ENCODE measurements at regions not wholly inside any gene's neighbourhood (a gene's known extent, or its start where the extent isn't known, plus 50 kb on each side); places are given as distances from the start of the nearest gene placed in this dataset.

- peak; percentile 80 for TF ChIP-seq ATF2 (tag by site-specific recombination; IDR thresholded peaks at IDR 0.05; ENCODE audit: low read depth)
- TF ChIP-seq ZBTB21 (tag by site-specific recombination; IDR thresholded peaks at IDR 0.05) = peak; percentile 60
- no peak for TF ChIP-seq ZSCAN16 (tag by site-specific recombination; IDR thresholded peaks at IDR 0.05)
Observed at GRCh38 chr20:60895363-60896079, 356.5 kb upstream of the CDH4 start (continued).

GRCh38 chr20:60897976-60898375 is 354.1 kb upstream of the CDH4 start:
- ChIA-PET CTCF (no interaction called here), POLR2A (no interaction called here)
- no peaks in the 10 kb centered on the region for H3K4me1 ChIP-seq (ENCODE audit: control insufficient read depth, insufficient read depth, low read length)
- no peaks in the 10 kb centered on the region for H3K36me3 ChIP-seq (ENCODE audit: control insufficient read depth in 2 of 2, insufficient read depth in 1 of 2, low read length in 2 of 2)
- H3K27ac ChIP-seq (ENCODE audit: extremely low read depth, low read depth, low read length) = no peak overlapping the region
- H3K4me3 ChIP-seq (ENCODE audit: low read depth, low read length) = no peak overlapping the region
- H3K9me3 ChIP-seq (ENCODE audit: control insufficient read depth, insufficient read depth, low read depth, low read length) = no peaks in the 10 kb centered on the region
- TF ChIP-seq ZIC2 (tag by site-specific recombination; IDR thresholded peaks at IDR 0.05) = no peak
- TF ChIP-seq ZNF792 (tag by site-specific recombination; IDR thresholded peaks at IDR 0.05) = no peak
- TF ChIP-seq ZNF560 (tag by site-specific recombination; IDR thresholded peaks at IDR 0.05; ENCODE audit: borderline replicate concordance) = no peak
- TF ChIP-seq ZNF292 (tag by site-specific recombination; IDR thresholded peaks at IDR 0.05; ENCODE audit: borderline replicate concordance, low read depth) = no peak
- TF ChIP-seq OSR2 (tag by site-specific recombination; IDR thresholded peaks at IDR 0.05) = no peak
- no peak for TF ChIP-seq ZNF585B (tag by site-specific recombination; IDR thresholded peaks at IDR 0.05)
- no peak for TF ChIP-seq ZNF174 (tag by site-specific recombination; IDR thresholded peaks at IDR 0.05)
- no peak for TF ChIP-seq ZFP37 (tag by site-specific recombination; IDR thresholded peaks at IDR 0.05)
- TF ChIP-seq ZNF639 (tag by site-specific recombination; IDR thresholded peaks at IDR 0.05) = no peak
- TF ChIP-seq ZNF530 (tag by site-specific recombination; IDR thresholded peaks at IDR 0.05; ENCODE audit: low read depth) = no peak
- TF ChIP-seq ZNF23 (tag by site-specific recombination; IDR thresholded peaks at IDR 0.05; ENCODE audit: borderline replicate concordance) = no peak
- no peak for TF ChIP-seq ZSCAN18 (tag by site-specific recombination; IDR thresholded peaks at IDR 0.05)
- TF ChIP-seq ZNF121 (tag by site-specific recombination; IDR thresholded peaks at IDR 0.05) = no peak
- TF ChIP-seq ZSCAN16 (tag by site-specific recombination; IDR thresholded peaks at IDR 0.05) = no peak
- no peak for TF ChIP-seq ZNF155 (tag by site-specific recombination; IDR thresholded peaks at IDR 0.05)
- TF ChIP-seq FEZF1 (tag by site-specific recombination; IDR thresholded peaks at IDR 0.05) = no peak
- TF ChIP-seq ZNF449 (tag by site-specific recombination; IDR thresholded peaks at IDR 0.05) = no peak

All from HEK293 (cell line).